ENCODE measurements at regions not wholly inside any gene's neighbourhood (a gene's known extent, or its start where the extent isn't known, plus 50 kb on each side); places are given as distances from the start of the nearest gene placed in this dataset.

GRCh38 chr11:113578715-113579250 is 103.6 kb upstream of the DRD2 start:
- H3K4me1 ChIP-seq (ENCODE audit: insufficient read depth, low read length, poor library complexity, severe bottlenecking): no peaks in the 10 kb centered on the region
- no peaks in the 10 kb centered on the region for H3K27me3 ChIP-seq (ENCODE audit: insufficient read depth, low read length, poor library complexity, severe bottlenecking)
- H3K9me2 ChIP-seq (replicated peaks; ENCODE audit: low read depth, low read length): no peaks in the 10 kb centered on the region
- TF ChIP-seq EZH2phosphoT487 (IDR thresholded peaks at IDR 0.05; ENCODE audit: borderline replicate concordance) (no peak), CTCF (conservative IDR thresholded peaks at IDR 0.05; ENCODE audit: low read length) (no peak)
- H3K9me3 ChIP-seq (ENCODE audit: insufficient read depth, low read depth, low read length): no peaks in the 10 kb centered on the region
- H3K9ac ChIP-seq (ENCODE audit: low read depth, low read length, poor library complexity, severe bottlenecking): no peak overlapping the region
- H2AFZ ChIP-seq (ENCODE audit: low read length): no peak overlapping the region
- no peak overlapping the region for H3K4me2 ChIP-seq (ENCODE audit: low read depth, low read length, poor library complexity, severe bottlenecking)
- H3K4me3 ChIP-seq (ENCODE audit: low read length, poor library complexity, severe bottlenecking): no peak overlapping the region
- H3K36me3 ChIP-seq (ENCODE audit: insufficient read depth, low read length): no peaks in the 10 kb centered on the region
- H3F3A ChIP-seq (ENCODE audit: low read depth): no peaks in the 10 kb centered on the region
- no peaks in the 10 kb centered on the region for H3K79me2 ChIP-seq (ENCODE audit: insufficient read depth, low read length)
- H4K20me1 ChIP-seq (ENCODE audit: insufficient read depth, low read length, poor library complexity, severe bottlenecking): no peaks in the 10 kb centered on the region

- Histone ChIP-seq H2AFZ (ENCODE audit: low read length) (no peak overlapping the region; the same call in 1 of the 2 replicates), H3K9me3 (ENCODE audit: insufficient read depth, low read depth, low read length) (no peaks in the 10 kb centered on the region), H3K4me3 (ENCODE audit: low read length, poor library complexity, severe bottlenecking) (no peak overlapping the region), H3K79me2 (ENCODE audit: insufficient read depth, low read length) (no peaks in the 10 kb centered on the region), H3K9me2 (replicated peaks; ENCODE audit: low read depth, low read length) (no peaks in the 10 kb centered on the region), H3K27me3 (ENCODE audit: insufficient read depth, low read length, poor library complexity, severe bottlenecking) (no peaks in the 10 kb centered on the region), H3K36me3 (ENCODE audit: insufficient read depth, low read length) (no peaks in the 10 kb centered on the region), H3F3A (ENCODE audit: low read depth) (no peaks in the 10 kb centered on the region), H3K9ac (ENCODE audit: low read depth, low read length, poor library complexity, severe bottlenecking) (no peak overlapping the region), H4K20me1 (ENCODE audit: insufficient read depth, low read length, poor library complexity, severe bottlenecking) (no peaks in the 10 kb centered on the region), H3K4me1 (ENCODE audit: insufficient read depth, low read length, poor library complexity, severe bottlenecking) (no peaks in the 10 kb centered on the region), H3K4me2 (ENCODE audit: low read depth, low read length, poor library complexity, severe bottlenecking) (no peak overlapping the region)
- TF ChIP-seq EZH2phosphoT487 (IDR thresholded peaks at IDR 0.05; ENCODE audit: borderline replicate concordance) (no peak), CTCF (conservative IDR thresholded peaks at IDR 0.05; ENCODE audit: low read length) (no peak)
Measured at GRCh38 chr11:113578033-113578380, 102.8 kb upstream of the DRD2 start.

- no peak for TF ChIP-seq EZH2phosphoT487 (IDR thresholded peaks at IDR 0.05; ENCODE audit: borderline replicate concordance)
- no peak for TF ChIP-seq CTCF (conservative IDR thresholded peaks at IDR 0.05; ENCODE audit: low read length)
- Histone ChIP-seq H3K9me2 (replicated peaks; ENCODE audit: low read depth, low read length) (no peaks in the 10 kb centered on the region), H3K79me2 (ENCODE audit: insufficient read depth, low read length) (no peaks in the 10 kb centered on the region), H3F3A (ENCODE audit: low read depth) (no peaks in the 10 kb centered on the region), H3K4me2 (ENCODE audit: low read depth, low read length, poor library complexity, severe bottlenecking) (no peak overlapping the region), H3K9ac (ENCODE audit: low read depth, low read length, poor library complexity, severe bottlenecking) (no peak overlapping the region), H4K20me1 (ENCODE audit: insufficient read depth, low read length, poor library complexity, severe bottlenecking) (no peaks in the 10 kb centered on the region), H3K27me3 (ENCODE audit: insufficient read depth, low read length, poor library complexity, severe bottlenecking) (no peaks in the 10 kb centered on the region), H3K36me3 (ENCODE audit: insufficient read depth, low read length) (no peaks in the 10 kb centered on the region), H3K4me3 (ENCODE audit: low read length, poor library complexity, severe bottlenecking) (no peak overlapping the region), H3K9me3 (ENCODE audit: insufficient read depth, low read depth, low read length) (no peaks in the 10 kb centered on the region), H2AFZ (ENCODE audit: low read length) (no peak overlapping the region; the same call in 1 of the 2 replicates), H3K4me1 (ENCODE audit: insufficient read depth, low read length, poor library complexity, severe bottlenecking) (no peaks in the 10 kb centered on the region)
Measured at GRCh38 chr11:113577356-113578032, 102.3 kb upstream of the DRD2 start.

All from Loucy (cell line).